NCI-H748 treated with DMSO at 0.1 percent for 48 hours (cell line): ENCODE measurements at regions not wholly inside any gene's neighbourhood (a gene's known extent, or its start where the extent isn't known, plus 50 kb on each side); places are given as distances from the start of the nearest gene placed in this dataset.
A peak's percentile ranks its signal among the peaks of the same experiment; 100 is the strongest.
"Not testable (repeated sequence)": the region's sequence is repeated elsewhere in the genome, so short reads cannot be mapped to it uniquely, and the experiment has no call there.

ENCODE experiments used
- DNase-seq: peaks from one replicate; lab custom pipeline; 2025; lab: John Stamatoyannopoulos, UW

GRCh38 chr3:3902161-3902560, 102.9 kb downstream of the LRRN1 start:
- no peak for DNase-seq

GRCh38 chr3:3906171-3906570, 106.9 kb downstream of the LRRN1 start:
- no peak for DNase-seq

GRCh38 chr3:3907023-3907422, 107.8 kb downstream of the LRRN1 start:
- no peak for DNase-seq

DNA sequence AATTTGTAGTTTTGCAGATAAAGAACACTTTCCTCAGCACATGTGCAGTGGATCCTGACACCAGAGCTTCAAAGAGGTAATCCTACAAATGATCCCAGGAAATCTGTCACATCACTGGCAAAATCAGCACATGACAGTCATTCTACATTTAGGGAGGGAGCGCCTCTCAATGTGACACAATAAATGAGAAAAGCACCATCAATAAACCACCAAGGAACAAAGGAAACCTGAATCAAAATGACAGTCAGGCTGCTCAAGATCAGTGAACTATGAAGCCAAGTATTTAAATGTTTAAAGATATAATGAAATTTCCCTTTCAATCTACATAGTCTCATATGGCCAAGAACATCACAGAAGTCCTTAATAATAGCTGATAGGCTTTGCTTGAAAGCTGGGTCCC, 119.5 kb downstream of the LRRN1 start:
- no peak for DNase-seq

- DNase-seq: no peak
Measured at GRCh38 chr3:3919316-3919715, 120.1 kb downstream of the LRRN1 start.

- no peak for DNase-seq
Measured at GRCh38 chr3:3923619-3924018, 124.4 kb downstream of the LRRN1 start.

- no peak for DNase-seq
Measured at GRCh38 chr3:3927198-3927597, 128.0 kb downstream of the LRRN1 start.

- DNase-seq: no peak
Measured at GRCh38 chr3:3927965-3928364, 128.7 kb downstream of the LRRN1 start.

- DNase-seq: not testable (repeated sequence)
Measured at GRCh38 chr3:3941380-3941779, 142.1 kb downstream of the LRRN1 start.

DNA sequence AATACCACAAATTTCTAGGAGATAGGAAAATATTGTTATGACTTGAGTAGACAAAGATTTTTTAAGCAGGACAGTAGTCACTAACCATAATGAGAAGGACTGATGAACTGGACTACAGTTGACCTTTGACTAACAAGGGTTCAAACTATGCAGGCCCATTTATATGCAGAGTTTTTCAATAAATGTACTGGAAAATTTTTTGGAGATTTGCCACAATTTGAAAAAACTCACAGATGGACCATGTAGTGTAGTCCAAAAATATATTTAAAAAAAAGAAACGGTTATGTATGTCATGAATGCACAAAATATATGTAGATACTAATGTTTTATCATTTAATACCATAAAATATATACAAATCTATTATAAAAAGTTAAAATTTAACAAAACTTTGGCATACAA, 151.8 kb downstream of the LRRN1 start:
- no peak for DNase-seq

GRCh38 chr3:3951501-3951900, 152.3 kb downstream of the LRRN1 start:
- no peak for DNase-seq

DNA sequence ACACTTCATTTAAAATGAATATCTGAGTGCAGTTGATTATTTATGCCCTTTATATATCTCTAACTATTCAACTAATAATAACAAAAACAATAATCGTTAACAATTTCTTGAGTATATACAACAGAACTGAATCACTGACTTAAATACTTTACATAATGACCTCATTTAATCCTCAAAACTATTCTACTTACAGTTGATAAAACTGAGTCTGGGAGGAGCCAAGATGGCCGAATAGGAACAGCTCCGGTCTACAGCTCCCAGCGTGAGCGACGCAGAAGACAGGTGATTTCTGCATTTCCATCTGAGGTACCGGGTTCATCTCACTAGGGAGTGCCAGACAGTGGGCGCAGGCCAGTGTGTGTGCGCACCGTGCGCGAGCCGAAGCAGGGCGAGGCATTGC, 163.6 kb downstream of the LRRN1 start:
- peak; percentile 6 for DNase-seq

DNA sequence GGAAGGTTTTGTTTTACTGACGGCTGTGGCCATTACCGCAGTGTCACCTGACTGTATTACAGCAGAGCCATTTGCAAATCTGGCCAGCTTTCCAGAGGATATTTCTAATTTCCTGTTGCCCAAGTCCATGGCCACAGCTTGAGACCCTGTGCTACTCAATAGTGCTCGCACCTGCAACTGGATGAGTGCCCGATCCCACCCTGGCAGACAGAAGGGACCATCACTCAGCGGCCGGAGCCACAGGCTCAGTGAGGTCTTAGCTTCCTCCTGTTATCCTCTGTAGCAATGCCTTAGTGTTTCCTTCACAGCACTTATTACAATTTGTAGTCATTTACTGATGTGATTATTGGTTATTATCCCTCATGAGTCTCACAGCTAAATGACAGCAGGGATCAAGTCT, 184.8 kb downstream of the LRRN1 start:
- DNase-seq: no peak

DNA sequence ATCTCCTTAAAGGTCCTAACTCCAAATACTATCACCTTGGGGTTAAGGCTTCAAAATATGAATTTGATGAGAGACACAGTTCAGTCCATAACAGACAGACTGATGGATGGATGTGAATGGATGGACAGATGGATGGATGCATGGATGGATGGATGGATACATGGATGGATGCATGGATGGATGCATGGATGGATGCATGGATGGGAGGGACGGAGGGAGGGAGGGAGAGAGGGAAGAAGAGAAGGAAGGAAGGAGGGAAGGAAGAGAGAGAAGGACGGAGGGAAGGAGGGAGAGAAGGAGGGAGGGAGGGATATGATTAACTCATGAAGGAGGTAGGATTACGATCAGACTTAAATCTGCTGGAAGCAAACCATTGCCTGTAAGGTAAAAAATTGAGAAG, 192.4 kb downstream of the LRRN1 start:
- no peak for DNase-seq

DNA sequence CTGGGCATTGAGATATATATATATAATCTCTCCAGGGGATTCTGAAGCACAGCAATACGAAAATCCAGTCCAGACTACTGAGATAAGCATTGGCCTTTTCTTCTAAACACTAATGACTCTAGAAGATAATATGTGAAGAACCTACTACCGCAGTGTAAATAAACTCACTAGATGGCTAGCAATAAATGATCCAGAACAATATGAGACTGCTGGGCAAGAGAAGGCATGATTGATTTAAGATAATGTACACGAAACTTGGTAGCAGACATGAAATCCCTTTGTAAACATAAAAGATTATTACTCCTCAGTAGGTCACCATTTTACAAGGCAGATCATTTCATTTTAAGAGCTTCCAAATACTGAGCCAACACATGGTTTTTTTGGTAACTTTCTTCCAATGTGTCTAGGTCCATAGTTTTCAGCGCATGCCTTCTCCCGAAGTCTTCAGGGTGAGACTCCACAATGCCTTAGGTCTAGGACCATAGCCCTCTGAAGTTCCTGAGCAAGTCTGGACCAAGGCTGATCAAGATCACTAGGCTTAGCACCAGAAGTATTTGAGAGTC, 193.2 kb downstream of the LRRN1 start:
- no peak for DNase-seq

DNA sequence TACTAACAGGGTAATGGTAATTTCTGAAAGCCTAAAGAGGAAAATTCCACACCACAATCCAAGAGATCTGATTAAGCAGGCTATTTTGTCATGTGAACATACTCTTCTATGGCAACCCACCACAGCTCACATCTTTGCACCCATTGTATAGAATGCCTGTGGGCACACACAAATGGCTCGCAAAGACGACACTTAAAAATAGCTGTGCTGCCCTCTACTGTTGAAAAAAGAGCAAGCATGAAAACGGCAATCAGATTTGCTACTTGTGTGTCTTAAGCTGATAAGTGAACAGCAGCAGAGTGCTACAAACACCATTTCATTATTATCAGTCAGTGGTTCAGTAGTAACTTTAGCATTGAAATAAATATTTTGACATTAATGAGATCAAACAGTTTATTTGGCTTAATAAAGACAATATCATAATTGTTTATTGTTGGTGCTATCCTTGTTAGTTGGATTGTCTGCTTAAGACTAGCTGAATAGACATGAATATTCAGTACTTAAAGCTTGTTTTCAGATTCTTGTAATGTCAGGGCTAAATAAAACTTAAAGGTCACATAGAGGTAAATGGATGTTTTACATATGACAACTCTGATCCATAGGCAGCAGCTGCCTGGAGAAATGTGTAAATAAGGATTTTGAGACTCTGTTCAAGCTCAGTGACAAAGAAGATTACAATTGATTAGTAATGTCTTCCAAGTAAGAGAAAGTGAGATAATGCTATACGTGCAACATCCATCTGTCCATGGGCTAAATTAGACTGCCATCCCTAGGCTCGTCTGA, 199.1 kb downstream of the LRRN1 start:
- DNase-seq: peak; percentile 4

DNA sequence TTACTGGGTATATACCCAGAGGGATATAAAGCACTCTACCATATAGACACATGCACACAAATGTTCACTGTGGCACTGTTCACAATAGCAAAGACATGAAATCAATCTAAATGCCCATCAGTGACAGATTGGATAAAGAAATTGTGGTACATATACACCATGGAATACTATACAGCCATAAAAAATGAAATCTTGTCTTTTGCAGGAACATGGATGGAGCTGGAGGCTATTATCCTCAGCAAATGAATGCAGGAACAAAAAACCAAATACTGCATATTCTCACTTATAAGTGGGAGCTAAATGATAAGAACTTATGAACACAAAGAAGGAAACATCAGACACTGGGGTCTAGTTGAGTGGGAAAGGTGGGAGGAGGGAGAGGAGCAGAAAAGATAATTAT, 200.1 kb downstream of the LRRN1 start:
- not testable (repeated sequence) for DNase-seq

DNA sequence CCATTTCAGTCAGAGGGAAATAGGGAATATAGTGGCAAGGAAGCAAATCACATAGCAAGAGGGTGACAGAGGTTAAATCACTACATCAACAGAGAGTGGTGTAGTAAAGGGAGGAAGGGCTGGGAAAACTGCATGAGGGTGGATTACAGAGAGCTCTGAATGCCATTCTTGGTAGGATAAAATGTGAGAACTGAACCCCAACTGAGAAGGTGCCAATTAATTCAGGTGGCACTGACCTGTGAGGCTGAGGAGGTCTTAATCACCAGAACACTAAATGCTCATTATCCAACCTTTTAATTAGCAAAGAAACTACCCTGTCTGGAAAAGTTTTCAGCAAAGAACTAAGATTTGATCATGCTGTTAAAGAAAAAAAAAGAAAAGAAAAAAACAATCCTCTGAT, 202.7 kb downstream of the LRRN1 start:
- no peak for DNase-seq

- DNase-seq: no peak
Measured at GRCh38 chr3:4006288-4006687, 207.1 kb downstream of the LRRN1 start.

DNA sequence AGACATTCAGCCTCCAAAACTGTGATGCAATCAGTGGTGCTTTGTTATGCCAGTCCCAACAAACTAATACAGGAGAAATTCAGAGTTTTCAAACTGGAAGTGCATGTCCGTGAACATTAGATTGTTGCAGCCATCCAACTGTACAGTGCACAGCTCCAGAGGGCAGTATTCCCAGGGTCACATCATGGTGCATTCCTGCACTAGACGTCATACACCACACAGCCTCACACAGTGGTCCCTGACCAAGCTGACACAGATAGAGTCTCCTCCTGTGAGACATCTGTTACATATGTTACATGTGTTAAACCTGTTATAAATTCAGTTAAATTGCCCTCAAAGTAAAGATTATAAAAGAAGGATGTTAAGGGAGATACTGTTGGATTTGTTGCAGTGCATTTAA, 209.0 kb downstream of the LRRN1 start:
- no peak for DNase-seq

DNA sequence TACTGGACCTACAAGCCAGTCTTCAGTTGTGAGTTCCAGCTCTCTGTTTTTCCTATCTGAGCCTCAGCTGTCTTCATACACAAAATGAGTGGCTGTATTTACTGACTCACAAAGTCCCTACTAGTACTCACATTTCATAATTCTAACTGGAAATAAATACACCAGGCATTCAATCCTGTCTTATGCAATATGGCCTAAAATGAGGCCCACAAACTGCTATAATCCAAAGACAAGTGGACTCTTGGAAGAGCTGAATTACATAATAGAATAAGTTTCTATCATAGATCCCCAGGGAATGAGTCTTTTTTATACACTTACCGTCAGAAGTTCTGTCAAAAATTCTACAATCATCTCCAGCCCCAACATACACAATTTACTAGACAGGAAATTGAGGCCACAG, 211.9 kb downstream of the LRRN1 start:
- no peak for DNase-seq

GRCh38 chr3:4015426-4015825, 216.2 kb downstream of the LRRN1 start:
- DNase-seq: no peak

DNA sequence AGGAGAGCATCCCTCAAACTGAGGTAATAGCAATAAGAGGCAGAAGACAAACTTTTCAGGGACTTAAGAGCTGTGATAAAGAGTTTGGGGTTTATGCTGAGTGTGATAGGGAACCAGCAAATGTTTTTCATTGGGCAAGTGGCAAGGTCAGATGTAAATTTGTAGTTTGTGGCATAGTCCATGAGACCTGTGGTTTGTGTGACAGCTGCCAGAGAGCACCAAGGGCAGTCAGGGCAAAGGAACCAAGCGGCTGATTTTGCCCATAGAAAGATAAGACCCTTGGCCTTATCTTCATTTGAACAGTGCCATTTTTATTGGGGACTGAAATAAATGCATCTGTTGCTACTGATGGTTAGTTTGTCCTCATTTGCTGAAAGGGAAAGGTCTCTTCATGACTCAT, 220.3 kb downstream of the LRRN1 start:
- no peak for DNase-seq

- no peak for DNase-seq
Measured at GRCh38 chr3:4021162-4021561, 221.9 kb downstream of the LRRN1 start.
